ENCODE measurements at regions not wholly inside any gene's neighbourhood (a gene's known extent, or its start where the extent isn't known, plus 50 kb on each side); places are given as distances from the start of the nearest gene placed in this dataset.
"Not testable (repeated sequence)": the region's sequence is repeated elsewhere in the genome, so short reads cannot be mapped to it uniquely, and the experiment has no call there.

DNA sequence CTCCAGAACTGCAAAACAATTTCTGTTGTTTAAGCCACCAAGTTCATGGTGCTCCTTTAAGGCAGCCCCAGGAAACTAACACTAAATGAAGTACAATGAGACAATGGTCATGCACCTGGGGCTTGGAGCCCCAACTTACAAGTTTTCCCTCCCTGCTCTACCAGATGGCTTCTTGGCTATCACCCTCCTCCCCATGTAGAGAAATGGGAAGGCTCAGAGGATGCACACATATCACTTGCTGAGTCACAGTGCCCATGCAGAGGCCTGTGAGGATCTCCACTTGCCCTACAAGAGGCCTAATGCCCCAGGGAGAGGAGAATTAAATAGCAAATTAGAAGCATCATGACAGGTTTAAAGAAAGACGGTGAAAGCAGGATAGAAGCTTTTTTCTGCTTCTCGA, 270.9 kb downstream of the TTC32 start:
- DNase-seq (ENCODE audit: low spot score), result no peak
- Histone ChIP-seq H3K27ac (no peak overlapping the region), H3K4me3 (no peak overlapping the region)
- no peak for TF ChIP-seq CTCF (IDR thresholded peaks at IDR 0.05)

- no peak for TF ChIP-seq CTCF (IDR thresholded peaks at IDR 0.05)
- no peak for DNase-seq (ENCODE audit: low spot score)
- no peak overlapping the region for H3K4me3 ChIP-seq
- no peak overlapping the region for H3K27ac ChIP-seq
These were observed 268.9 kb upstream of the OSR1 start for GRCh38 chr2:19627359-19627758.

DNA sequence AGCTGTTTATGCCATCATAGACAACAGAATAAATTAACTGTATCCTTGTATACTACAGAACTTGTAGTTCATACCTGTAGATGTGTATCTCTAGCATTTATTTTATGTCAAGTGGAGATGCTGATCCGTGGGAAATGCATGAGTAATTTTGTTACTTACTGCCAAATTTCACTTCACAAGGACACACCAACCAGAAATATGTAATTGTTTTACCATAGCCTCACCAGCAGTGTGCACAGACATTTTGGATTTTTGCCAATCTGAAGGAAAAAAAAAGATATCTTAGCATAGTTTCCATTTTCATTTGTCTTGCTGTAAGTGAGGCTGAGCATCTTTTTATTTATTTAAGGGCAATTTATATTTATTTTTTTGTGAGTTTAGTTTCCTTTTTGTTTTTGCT, 265.1 kb upstream of the OSR1 start:
- no peak overlapping the region for H3K4me3 ChIP-seq
- DNase-seq (ENCODE audit: low spot score), result no peak
- H3K27ac ChIP-seq, result no peak overlapping the region
- no peak for TF ChIP-seq CTCF (IDR thresholded peaks at IDR 0.05)

DNA sequence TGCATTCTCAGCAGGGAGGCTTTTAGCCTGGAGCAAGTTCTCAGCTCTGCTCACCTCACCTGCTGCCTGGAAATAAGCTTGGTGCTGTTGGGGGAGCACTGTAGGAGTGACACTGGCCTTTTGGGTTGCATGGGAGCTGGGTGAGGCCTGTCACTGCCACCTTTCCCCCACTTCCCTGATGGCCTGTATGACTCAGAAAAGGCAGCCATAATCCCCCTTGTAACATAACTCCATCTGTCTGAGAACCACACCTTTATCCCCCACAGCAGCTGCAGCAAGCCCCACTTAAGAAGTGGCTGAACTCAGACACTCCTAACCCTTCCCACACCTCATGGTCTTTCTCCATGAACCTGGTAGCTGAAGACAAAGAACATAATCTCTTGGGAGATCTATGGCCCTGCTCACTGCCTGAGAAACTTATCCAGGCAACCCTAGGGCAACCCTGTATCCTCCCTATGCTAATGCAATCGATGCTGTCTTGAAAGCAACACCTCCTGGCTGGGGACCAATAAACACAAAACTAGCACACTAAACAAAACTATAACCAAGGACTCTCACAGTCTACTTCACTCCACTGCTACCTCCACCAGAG, 258.9 kb upstream of the OSR1 start:
- Histone ChIP-seq H3K4me3 (no peak overlapping the region), H3K27ac (no peak overlapping the region)
- TF ChIP-seq CTCF (IDR thresholded peaks at IDR 0.05), result no peak
- no peak for DNase-seq (ENCODE audit: low spot score)

DNA sequence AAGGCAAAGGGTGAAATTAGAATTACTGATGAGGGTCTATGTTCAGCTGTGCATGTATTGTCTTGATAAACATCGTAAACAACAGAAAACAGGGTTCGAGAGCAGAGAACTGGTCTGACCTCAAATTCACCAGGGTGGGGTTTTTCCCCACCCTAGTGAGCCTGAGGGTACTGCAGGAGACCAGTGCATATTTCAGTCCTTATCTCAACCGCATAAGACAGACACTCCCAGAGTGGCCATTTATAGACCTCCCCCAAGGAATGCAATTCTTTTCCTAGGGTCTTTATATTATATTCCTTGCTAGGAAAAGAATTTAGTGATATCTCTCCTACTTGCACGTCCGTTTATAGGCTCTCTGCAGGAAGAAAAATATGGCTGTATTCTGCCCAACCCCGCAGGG, 257.0 kb upstream of the OSR1 start:
- not testable (repeated sequence) for H3K27ac ChIP-seq; H3K4me3 ChIP-seq; DNase-seq (ENCODE audit: low spot score)

- no peak for DNase-seq (ENCODE audit: low spot score)
- no peak overlapping the region for H3K27ac ChIP-seq
- TF ChIP-seq CTCF (IDR thresholded peaks at IDR 0.05), result no peak
- no peak overlapping the region for H3K4me3 ChIP-seq
These were observed 255.6 kb upstream of the OSR1 start for GRCh38 chr2:19614066-19614465.

DNA sequence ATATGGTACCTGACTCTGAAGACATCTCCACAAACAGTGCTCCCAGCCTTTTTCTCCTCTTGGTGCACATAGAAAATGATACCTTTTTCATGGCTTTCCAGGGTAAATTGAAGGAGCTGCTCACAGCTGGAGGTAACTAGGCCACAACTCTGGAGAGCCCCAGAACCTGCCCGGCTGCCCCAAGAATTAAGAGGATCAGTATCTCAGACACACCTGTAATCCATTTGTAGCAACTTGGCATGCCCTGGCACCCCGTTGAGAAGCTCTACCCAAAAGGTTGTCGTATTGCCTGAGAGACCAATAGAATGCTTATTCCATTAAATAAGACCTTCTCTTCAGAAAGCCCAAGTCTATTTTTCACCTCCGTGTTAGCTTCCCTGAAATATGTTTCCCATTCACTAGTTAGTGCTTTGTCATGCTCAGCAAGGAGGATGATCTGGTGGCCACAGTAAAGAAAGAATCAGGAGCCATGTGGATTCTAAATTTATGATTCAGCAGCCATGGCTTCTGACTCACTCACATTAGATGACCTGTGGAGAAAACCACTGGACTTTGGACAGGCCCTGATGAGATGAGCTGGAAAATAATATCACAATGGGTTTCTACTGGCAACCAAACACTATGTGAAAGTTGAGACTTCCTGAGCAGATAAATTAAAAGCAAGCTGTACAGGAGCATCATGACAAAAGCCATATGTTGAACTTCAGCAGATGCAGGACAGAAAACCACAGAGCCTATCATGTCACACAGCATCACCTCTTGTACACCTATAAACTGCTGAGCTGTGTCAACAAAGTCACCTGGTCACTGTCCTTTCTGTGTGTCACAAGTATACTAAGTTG, 253.3 kb upstream of the OSR1 start:
- DNase-seq (ENCODE audit: low spot score), result no peak
- Histone ChIP-seq H3K4me3 (no peak overlapping the region), H3K27ac (no peak overlapping the region)
- TF ChIP-seq CTCF (IDR thresholded peaks at IDR 0.05), result no peak
